ENCODE measurements at regions not wholly inside any gene's neighbourhood (a gene's known extent, or its start where the extent isn't known, plus 50 kb on each side); places are given as distances from the start of the nearest gene placed in this dataset.

GRCh38 chr2:121084130-121084680 is 200.8 kb downstream of the TFCP2L1 start:
- no peaks in the 10 kb centered on the region for H3K4me1 ChIP-seq
- H3K4me3 ChIP-seq, result no peak overlapping the region
- H3K4me2 ChIP-seq, result no peak overlapping the region
- CTCF ChIA-PET, result interaction anchor here (0.5 to 26.3 kb wide), 11 partner anchors 4 to 730 kb away, joined by 3 to 858 read pairs (median 5); no protein-coding TSS in a partner anchor
- FAIRE-seq, result no peak
- POLR2A ChIA-PET, result no interaction called here
- 38% methylated on average over 15 of the region's 15 CpGs for WGBS (ENCODE audit: missing lambda C conversion rate)
- no peaks in the 10 kb centered on the region for H3K9me3 ChIP-seq
- TF ChIP-seq PHF8 (IDR thresholded peaks at IDR 0.05; ENCODE audit: borderline replicate concordance, low read depth), result no peak
- TF ChIP-seq, protein P1, sequence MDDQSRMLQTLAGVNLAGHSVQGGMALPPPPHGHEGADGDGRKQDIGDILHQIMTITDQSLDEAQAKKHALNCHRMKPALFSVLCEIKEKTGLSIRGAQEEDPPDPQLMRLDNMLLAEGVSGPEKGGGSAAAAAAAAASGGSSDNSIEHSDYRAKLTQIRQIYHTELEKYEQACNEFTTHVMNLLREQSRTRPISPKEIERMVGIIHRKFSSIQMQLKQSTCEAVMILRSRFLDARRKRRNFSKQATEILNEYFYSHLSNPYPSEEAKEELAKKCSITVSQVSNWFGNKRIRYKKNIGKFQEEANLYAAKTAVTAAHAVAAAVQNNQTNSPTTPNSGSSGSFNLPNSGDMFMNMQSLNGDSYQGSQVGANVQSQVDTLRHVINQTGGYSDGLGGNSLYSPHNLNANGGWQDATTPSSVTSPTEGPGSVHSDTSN (IDR thresholded peaks at IDR 0.05), result no peak
- no peak for TF ChIP-seq SREBF2 (IDR thresholded peaks at IDR 0.05)
- TF ChIP-seq CBX8 (IDR thresholded peaks at IDR 0.05), result no peak
- TF ChIP-seq KDM5A (IDR thresholded peaks at IDR 0.05), result no peak
- TF ChIP-seq USF2 (IDR thresholded peaks at IDR 0.05), result no peak
- TF ChIP-seq MAFK (IDR thresholded peaks at IDR 0.05; ENCODE audit: partially characterized antibody), result no peak
- TF ChIP-seq JUN (IDR thresholded peaks at IDR 0.05), result no peak
- no peak for TF ChIP-seq EHF (CRISPR knock-in tag; IDR thresholded peaks at IDR 0.05)
- DNase-seq (ENCODE audit: low read depth in 1 of 2, low spot score in 1 of 2), result no peak
- no peak for ATAC-seq
- H3K27ac ChIP-seq, result no peak overlapping the region

GRCh38 chr2:121085801-121086200 is 199.2 kb downstream of the TFCP2L1 start:
- ATAC-seq (no peak), FAIRE-seq (no peak), DNase-seq (ENCODE audit: low read depth in 1 of 2, low spot score in 1 of 2) (no peak)
- Histone ChIP-seq H3K4me3 (no peak overlapping the region), H3K4me2 (no peak overlapping the region), H3K4me1 (no peaks in the 10 kb centered on the region), H3K9me3 (no peaks in the 10 kb centered on the region), H3K27ac (no peak overlapping the region)
- TF ChIP-seq ATOH8 (CRISPR knock-in tag; IDR thresholded peaks at IDR 0.05; ENCODE audit: low read depth) (no peak), NPAS2 (CRISPR knock-in tag; IDR thresholded peaks at IDR 0.05; ENCODE audit: borderline replicate concordance) (no peak), EHMT2 (IDR thresholded peaks at IDR 0.05; ENCODE audit: low read depth) (no peak), POLR2A (IDR thresholded peaks at IDR 0.05; ENCODE audit: low read length) (no peak), KDM1A (IDR thresholded peaks at IDR 0.05; ENCODE audit: low read depth) (no peak), CHD2 (IDR thresholded peaks at IDR 0.05; ENCODE audit: low read length, partially characterized antibody) (no peak), CEBPB (IDR thresholded peaks at IDR 0.05) (no peak), HDAC2 (IDR thresholded peaks at IDR 0.05) (no peak), ESRRA (IDR thresholded peaks at IDR 0.05; ENCODE audit: borderline replicate concordance, low read length) (no peak), ZFP36 (IDR thresholded peaks at IDR 0.05; ENCODE audit: borderline replicate concordance, partially characterized antibody) (no peak), REST (IDR thresholded peaks at IDR 0.05) (no peak), ZC3H11A (IDR thresholded peaks at IDR 0.05) (no peak), CTCF (IDR thresholded peaks at IDR 0.05) (no peak), BHLHE40 (IDR thresholded peaks at IDR 0.05; ENCODE audit: low read depth, low read length) (no peak), FOSL2 (IDR thresholded peaks at IDR 0.05) (no peak), FOSL2 (CRISPR knock-in tag; IDR thresholded peaks at IDR 0.05) (no peak)
- ChIA-PET POLR2A (interaction anchor here (1.1 kb wide), 1 partner anchor 445 kb away, joined by 4 read pairs; no protein-coding TSS in a partner anchor), CTCF (interaction anchor here (0.6 to 26.3 kb wide), 21 partner anchors 6 to 1851 kb away, joined by 3 to 858 read pairs (median 3); no protein-coding TSS in a partner anchor)
- 43% methylated on average over 5 of the region's 5 CpGs for WGBS (ENCODE audit: missing lambda C conversion rate)
